Hematopoietic multipotent progenitor cell treated with erythropoietin and hydrocortisone succinate and interleukin-3 and kit ligand, for 6 days (in vitro differentiated cells): ENCODE measurements at regions not wholly inside any gene's neighbourhood (a gene's known extent, or its start where the extent isn't known, plus 50 kb on each side); places are given as distances from the start of the nearest gene placed in this dataset.
"Not testable (repeated sequence)": the region's sequence is repeated elsewhere in the genome, so short reads cannot be mapped to it uniquely, and the experiment has no call there.

Experiments
- DNase-seq: peaks from one replicate; pipeline ENCODE4 v3.0.0-alpha.2; 2015

DNA sequence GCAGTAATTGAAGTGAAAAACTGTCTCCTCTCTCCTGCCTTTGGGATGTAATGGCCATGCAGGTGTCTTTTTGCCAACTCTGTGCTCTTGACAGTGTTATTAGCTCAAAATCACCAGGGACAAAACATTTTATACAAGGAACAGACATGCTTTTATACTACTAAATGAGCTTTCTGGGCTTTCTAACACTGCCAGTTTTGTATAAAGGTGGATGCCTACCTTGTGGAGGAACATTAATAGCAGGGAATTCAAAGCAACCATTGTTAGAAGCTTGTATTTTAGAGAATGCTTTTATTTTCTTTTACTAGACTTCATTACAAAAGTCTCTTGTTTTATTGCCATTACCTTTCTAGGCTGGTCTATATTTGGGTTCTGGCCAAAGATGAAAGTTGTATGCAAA, 54.7 kb upstream of the ARSJ start:
- DNase-seq: no peak

DNA sequence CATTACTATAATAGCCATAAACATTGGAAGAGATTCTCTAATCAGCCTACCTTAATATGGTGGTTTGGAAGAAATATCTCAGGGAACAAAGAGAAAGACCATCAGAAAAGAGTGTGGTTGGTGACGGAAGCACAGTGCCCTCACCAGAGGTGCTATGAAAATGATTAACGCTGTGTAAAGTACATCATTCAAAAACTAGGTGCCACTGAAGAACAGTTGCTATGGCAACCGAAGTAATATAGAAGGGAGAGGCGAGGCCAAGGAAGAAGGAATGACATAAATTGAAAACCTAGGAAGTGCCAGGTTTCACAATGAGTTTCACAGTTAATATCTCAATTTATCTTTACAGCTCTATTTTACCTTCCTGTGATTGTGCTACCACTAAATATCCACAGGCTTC, 57.0 kb upstream of the ARSJ start:
- DNase-seq: no peak

DNA sequence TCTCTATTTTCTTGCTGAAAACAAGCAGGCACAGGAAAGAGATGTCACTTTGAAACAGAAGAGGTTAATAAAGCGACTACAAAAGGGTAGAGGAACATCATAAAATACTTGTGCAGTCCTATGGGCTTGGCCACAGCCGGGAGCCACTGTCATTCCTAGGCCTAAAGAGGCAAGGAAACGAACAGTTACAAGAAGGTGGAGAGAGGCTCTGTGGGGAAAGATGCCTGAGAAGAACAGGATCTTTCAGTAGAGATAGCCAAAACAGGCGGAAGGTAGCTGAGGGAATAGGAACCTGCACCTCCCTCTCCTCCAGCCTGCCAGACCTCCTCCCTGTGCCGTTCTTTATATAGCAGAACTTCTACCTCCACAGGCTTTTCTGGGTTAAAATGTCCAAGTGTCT, 57.4 kb upstream of the ARSJ start:
- DNase-seq: no peak

DNA sequence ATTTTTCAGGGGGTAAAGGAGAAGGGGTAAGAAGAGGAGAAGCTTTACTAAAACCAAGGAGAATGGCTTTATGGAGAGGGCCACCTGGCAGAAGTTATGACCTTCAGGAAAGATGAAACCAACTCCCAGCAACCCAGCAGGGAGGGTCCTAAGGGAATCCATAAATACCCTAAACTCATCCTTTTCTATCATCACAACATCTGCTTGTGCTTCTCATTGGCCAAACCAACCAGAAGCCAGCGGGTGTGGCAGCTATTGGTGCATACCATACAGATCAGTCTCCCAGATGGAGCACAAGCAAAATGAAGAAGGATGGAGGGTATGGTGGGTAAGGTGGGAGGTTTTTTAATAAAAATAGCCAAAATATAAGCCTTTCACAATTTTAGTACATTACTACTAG, 58.5 kb upstream of the ARSJ start:
- no peak for DNase-seq

DNA sequence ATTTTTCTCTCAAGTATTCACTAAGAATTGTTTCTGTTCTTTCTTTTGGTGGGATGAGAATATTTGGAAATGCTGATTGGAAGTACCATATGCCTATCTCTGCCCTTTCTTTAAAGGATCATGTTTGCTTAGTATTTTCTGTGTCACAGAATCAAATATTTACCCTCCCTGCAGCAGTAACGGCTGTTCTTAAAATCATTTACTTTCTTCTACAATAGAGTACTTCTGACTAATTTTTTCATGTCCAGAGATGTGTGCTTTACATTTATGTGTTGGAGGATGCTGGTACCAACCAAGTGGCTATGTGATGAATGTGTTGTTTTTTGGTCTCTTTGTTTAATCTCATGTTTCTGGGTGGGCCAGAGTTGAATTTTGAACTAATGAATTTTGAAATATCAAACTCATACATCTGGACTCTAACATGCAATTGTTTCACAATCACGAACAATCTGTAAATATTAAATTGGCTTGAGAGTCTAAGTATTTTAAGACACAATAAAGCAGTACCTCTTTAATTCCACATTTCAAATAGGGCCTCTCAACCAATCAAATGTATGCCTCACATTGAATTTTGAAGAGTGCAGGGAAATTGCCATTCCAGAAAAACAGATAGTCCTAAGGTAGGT, 59.4 kb upstream of the ARSJ start:
- no peak for DNase-seq

DNA sequence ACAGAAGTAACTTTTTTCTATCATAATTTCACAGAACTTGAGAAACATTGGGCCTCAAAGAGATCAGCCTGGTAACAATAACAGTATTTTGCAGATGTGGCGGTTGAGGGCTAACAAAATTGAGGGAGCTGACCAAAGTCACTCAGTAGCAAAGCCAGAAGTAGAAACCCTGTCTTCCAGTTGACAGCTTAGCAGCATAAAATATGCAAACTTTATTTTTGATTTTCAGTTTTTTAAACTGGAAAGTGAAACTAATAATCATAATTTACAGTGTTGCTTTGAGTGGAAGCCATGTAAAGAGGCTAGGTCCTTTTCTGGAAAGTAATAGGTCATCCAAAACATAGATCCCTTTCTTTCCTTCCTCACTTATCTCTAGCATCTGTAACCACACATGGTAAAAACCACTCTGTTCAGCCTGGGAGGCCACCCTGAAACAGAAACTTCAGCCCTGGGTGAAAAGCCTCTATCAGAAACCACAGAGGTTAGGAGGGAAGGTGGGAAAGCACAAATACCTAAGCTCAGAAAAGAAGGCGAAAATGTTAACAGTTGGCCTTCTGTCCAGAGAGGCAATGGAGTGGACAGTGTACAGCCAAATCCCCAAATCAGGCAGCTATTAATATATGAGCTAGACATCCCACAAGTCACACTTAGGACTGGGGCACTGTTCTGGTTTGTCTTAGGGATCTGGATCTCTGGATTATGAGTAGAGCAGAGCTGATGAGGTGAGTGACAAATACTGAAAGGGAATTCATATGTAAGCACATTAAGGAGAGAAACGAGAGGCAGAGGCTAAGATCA, 61.1 kb upstream of the ARSJ start:
- no peak for DNase-seq

DNA sequence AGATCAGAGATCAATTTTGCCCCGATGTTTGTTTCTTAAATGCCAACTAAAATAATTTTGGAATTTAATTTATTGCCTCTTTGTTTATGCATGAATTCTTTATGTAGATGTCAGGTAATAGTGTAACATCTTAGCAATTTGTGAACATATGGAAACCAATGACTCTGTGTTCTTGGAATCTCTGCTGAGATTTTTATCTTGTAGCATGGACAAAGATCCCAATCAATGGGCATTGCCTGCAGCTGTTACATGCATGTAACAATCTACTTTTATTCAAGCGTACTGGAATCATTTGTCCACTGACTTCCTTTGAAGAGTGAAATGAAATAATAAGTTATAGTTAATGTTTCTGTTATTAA, 61.6 kb upstream of the ARSJ start:
- DNase-seq: no peak

DNA sequence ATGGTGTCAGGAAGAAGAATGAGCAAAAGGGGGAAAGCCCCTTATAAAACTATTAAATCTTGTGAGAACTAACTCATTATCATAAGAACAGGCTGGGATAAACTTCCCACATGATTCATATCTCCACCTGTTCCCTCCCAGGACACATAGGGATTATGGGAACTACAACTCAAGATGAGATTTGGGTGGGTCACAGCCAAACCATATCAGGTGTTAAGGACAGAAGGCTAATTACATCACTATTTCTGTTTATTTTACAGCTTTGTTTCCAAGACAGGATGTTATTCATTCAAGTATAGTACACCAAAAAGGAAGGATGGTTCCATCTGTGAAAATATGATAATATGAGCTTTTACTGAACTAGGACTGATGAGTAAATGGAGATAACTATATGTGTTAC, 63.7 kb upstream of the ARSJ start:
- no peak for DNase-seq

DNA sequence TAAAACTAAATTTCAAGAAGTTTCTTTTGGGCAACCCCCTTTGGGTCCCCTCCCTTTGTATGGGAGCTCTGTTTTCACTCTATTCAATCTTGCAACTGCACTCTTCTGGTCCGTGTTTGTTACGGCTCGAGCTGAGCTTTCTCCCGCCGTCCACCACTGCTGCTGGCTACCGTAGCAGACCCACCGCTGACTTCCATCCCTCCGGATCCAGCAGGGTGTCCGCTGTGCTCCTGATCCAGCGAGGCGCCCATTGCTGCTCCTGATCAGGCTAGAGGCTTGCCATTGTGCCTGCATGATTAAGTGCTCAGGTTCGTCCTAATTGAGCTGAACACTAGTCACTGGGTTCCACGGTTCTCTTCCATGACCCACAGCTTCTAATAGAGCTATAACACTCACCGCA, 64.9 kb upstream of the ARSJ start:
- not testable (repeated sequence) for DNase-seq

DNA sequence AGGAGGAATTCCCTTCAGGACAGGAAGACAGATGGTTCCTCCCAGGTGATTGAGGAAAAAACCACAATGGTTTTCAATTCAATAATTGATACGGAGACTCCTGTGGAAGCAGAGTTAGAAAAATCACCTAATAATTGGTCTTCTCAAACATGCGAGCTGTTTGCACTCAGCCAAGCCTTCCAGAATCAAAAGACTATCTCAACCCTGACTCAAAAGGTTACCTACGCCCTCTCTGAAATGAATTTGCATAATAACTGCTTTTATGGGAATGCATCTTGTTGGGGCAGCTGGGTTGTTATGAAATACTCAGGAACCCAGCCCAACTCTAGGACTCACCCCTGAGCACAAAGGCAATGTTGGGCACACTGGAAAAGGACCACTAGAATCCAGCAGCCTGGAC, 66.9 kb upstream of the ARSJ start:
- DNase-seq: no peak

DNA sequence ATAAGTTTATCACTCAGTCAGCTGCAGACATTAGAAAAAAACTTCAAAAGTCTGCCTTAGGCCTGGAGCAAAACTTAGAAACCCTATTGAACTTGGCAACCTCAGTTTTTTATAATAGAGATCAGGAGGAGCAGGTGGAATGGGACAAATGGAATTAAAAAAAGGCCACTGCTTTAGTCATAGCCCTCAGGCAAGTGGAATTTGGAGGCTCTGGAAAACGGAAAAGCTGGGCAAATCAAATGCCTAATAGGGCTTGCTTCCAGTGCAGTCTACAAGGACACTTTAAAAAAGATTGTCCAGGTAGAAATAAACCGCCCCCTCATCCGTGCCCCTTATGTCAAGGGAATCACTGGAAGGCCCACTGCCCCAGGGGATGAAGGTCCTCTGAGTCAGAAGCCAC, 68.7 kb upstream of the ARSJ start:
- DNase-seq: not testable (repeated sequence)

DNA sequence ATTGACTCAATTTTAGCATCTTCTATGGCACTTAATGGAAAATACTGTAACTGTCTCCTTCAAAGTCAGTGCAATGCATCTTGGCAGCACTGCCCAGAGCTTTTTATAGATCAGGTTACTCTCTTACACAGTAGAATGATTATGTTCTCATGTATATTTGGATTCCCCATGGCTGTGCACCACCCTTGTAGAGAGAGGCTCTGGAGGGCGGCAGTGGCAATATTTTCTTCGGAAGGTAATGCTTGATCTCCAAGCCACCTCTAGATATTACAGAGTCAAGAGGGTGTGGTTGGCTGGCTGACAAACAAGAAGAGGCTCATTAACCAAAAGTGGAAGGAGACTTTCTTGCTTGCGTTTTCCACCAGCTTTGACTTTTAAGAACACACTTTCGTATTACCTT, 72.8 kb upstream of the ARSJ start:
- DNase-seq: no peak

DNA sequence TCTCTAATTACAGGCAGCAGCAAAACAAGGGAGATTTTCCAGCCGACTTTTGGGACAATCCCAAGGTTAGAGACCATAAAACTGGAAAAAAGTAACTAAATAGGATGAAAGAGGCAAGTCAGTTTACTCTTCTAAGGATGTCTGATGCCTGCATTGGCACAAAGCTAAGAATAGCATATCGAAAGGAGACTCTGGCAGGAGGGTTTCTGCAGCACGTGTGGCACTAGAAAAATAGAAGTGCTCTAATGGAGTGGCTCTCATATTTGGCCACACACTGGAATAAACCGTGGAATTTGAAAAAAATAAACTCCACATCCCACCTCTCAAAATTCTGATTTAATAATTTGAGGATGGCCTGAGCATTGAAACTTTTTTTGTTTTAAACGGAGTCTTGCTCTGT, 77.2 kb upstream of the ARSJ start:
- DNase-seq: no peak

DNA sequence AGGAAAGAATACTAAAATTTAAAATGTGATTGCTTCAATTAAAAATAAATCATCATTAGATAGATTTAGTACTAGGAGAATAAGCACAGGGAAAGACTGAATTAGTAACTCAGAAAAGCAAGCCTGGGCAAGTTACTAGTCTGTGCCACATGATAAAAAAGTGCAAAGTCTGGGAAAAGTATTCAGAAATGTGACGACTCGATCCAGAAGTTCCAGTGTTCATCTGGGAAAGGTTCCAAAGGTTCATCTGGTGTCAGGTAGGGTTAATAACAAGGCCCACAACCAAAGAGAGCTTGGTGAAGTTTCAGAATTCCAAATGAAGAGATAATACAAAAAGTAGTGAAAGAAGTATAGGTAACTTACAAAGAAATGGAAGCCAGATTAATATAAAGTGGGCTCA, 78.3 kb upstream of the ARSJ start:
- DNase-seq: no peak

DNA sequence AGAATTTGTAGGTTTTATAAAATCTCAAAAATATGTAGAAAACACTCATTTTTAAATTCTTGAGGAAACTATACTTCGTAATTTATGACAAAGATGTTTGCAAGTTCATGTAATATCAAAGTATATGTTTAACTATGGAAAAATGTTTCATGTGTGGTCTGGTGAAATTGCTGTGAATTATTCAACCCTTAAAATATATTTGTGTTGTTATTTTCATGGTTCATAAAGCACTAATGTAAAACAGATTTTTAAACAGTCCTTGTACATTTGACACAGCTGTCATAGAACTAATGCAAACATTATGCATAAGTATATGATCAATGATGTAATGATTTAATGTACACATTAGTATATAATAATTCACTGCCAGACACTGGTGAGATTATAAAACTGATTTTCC, 83.1 kb upstream of the ARSJ start:
- DNase-seq: no peak

DNA sequence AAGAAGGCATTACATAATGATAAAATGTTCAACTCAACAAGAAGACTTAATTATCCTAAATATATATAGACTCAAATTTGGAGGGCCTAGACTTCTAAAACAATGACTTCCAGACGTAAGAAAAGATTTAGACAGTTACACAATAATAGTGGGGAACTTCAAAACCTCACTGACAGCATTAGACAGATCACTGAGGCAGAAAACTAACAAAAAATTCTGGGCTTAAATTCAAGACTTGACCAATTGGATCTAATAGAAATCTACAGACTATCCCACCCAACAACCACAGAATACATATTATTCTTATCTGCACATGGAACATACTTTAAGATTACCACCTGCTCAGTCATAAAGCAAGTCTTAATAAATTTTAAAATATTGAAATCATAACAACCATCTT, 93.3 kb upstream of the ARSJ start:
- DNase-seq: no peak

DNA sequence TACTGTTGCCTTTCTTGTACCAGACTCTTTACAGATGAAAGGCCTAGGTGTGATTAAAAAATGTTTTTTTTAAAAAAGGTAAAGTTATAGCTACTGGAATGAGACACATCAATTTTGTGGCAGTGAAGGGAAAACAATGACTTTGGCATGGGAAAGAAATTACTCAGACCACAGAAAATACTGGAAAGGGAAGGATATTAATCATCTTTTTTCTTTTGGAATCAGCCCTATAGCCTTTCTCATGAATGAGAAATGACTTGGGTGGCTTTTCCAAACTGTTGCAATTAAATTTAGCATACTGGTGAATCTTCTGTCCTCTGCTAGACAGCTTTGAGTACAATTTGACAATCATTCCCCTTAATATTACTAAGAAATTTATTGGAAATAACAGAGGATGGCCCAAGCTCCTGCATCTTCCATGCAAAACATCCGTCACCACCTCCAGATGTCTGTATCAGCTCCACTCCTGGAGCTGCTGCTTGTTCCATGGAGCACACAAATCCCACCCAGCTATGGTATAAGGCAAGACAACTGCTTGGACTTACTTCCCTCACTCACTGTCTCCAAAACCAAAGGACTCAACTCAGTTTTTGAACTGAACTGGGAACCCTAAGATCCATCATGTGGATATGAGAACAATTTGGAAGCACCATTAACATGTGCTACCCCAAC, 97.6 kb upstream of the ARSJ start:
- DNase-seq: no peak

DNA sequence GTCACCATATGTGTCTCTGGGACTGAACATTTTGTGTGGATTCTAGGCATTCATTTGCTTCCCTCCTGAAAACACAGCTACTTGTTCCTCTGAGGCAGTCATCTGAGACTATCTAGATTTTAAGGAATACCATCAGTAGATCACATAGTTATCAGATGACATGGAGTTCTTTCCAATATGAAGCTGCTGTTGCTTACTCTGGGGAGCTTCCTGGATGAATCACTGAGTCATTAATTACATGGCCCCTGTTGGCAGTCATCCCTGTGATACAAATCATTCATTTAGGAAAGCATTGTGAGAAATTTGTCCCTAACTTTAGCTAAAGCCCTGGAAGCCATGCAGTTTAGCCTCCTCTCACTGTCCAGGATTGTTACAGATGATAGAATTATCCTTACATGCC, 98.2 kb upstream of the ARSJ start:
- no peak for DNase-seq

DNA sequence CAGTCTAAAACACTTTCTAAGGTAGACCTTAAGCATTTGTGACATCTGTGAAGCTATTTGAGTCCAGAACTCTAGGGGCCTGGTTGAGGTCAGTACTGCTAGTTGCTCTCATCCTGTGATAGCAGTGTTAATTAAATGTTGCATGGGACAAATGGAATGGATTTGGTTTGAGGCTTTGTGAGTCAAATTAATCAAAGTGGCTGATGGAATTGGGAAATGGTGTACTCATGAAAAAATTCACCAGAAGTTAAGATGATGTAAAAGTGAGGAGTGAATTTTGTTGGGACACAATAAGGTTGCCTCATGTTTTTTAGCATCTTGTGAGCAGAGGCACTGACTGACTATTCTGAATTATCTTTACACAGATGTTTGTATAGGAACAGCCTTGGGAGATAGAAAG, 99.2 kb upstream of the ARSJ start:
- DNase-seq: no peak

DNA sequence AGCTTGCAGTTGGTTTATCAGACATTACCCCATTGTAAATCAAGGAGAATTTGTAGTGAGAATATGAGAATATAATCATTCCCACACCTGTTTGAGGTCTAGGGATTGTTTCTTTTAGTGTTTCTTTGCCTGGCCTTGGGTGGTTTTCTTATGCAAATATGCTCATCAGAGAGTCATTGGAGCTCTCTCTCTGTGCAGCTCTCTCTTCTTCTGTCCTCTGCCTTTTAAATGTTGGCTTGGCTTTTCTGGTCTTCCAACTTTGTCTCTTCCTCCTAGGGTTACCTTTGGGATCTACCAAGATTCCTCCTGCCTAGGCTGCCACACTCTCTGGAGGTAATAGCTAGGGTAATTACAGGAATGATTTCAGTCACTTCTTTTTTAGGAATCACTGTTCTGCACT, 102.3 kb upstream of the ARSJ start:
- DNase-seq: no peak

DNA sequence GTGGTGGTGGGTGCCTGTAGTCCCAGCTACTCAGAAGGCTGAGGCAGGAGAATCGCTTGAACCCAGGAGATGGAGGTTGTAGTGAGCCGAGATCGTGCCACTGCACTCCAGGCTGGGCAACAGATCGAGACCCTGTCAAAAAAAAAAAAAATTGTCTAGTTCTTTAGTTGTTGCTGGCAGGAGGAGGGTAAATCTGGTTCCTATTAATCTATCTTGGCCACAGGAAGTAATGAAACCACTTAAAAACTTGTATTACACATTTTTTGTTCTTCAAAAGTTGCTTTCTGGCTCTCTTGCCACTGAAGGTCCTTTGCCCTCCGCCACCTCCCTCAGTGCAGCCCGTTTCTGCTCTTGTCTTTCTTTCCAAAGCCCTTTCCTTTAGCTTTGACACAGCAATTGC, 102.9 kb upstream of the ARSJ start:
- no peak for DNase-seq

DNA sequence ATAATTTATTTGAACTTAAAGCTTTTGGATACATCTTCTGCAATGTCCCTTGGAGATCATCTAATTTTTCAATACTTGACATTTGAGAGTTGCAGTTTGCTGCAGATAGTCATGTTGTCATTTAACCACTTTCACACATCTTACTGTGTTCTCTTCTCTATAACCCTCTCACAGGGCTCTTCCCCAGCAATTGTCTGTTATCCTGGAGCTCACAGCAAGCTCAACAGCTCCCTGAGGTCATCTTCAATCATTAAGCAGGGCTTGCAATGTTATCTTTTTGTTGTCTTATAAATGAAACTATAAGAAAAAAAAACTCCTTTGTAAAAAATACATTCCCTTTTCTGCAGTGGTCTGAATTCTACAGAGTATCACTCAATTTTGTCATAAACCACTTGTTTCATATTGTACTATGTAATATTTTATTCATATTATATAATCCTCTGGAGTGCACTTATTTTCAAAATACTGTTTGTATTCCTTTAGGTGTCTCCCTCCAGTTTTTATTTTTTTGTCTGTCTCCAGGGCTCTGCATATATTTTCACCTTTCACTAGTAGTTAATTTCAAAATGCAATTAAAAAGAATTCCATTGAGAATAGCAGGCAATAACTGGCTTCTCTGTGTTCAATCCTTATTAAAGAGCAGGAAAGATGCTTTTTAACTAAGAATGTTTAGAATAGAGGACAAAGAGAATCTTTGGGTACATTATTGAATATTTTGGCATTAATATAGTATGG, 106.3 kb upstream of the ARSJ start:
- DNase-seq: no peak

DNA sequence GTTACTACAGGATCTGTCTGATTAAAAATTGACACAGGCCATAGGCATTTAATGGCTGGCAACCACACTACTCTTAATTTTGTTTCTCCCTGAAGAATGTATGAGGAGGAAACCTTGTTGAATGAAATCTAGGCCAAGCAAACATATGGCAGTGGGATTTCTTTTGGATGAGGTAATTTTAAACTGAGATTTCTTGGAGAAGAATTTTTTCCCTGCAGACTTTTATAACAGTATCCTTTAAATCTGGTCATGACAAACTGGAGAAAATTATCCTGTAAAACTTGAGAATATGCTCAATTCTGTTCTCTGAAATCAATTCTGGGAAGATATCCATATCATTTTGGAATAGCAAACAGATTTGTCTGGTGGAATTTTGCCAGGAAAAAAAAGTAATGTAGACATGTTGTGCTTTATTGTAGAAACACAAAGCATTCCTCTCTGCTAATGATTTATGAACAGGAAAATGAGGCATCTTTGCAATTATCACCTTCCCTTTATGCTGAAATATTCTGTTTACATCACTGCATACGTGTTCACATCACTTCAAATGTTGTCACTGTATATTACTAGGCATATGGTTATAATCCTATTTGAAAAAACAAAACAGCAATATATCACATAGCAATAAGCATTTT, 108.3 kb upstream of the ARSJ start:
- no peak for DNase-seq
